WERI-Rb-1 (cell line): ENCODE measurements at regions not wholly inside any gene's neighbourhood (a gene's known extent, or its start where the extent isn't known, plus 50 kb on each side); places are given as distances from the start of the nearest gene placed in this dataset.

Source experiments
- DNase-seq: peaks from one replicate; pipeline ENCODE4 v3.0.0-alpha.2; 2020
- H3K27ac ChIP-seq: fragments of 250-450 bp; sonication (Bioruptor Pico); 2 replicates; pipeline ENCODE4 v1.5.1; 2020; ENCODE audit warnings: mild to moderate bottlenecking, moderate library complexity
- H3K27me3 ChIP-seq: fragments of 250-450 bp; sonication (Bioruptor Pico); 2 replicates; pipeline ENCODE4 v1.5.1; 2021; ENCODE audit warnings: mild to moderate bottlenecking, low read depth, moderate library complexity; ENCODE audit not compliant: insufficient read depth, severe bottlenecking
- H3K36me3 ChIP-seq: fragments of 250-450 bp; sonication (Bioruptor Pico); 2 replicates; pipeline ENCODE4 v1.5.1; 2020; ENCODE audit warnings: mild to moderate bottlenecking, moderate library complexity
- H3K4me3 ChIP-seq: 2 replicates; pipeline ENCODE4 v1.5.1; 2011; ENCODE audit warnings: low read depth, mild to moderate bottlenecking, control low read depth, low read length
- H3K9me3 ChIP-seq: fragments of 250-450 bp; sonication (Bioruptor Pico); 2 replicates; pipeline ENCODE4 v1.5.1; 2021; ENCODE audit warnings: mild to moderate bottlenecking, moderate library complexity; ENCODE audit not compliant: severe bottlenecking
- TF ChIP-seq, protein P1 (sequence below): IDR thresholded peaks from 2 replicates; pipeline ENCODE4 v1.5.1; 2011; ENCODE audit warnings: low read depth, mild to moderate bottlenecking, control low read depth, inconsistent platforms, low read length

- Histone ChIP-seq H3K27me3 (no peaks in the 10 kb centered on the region), H3K4me3 (no peak overlapping the region), H3K9me3 (no peaks in the 10 kb centered on the region), H3K36me3 (no peaks in the 10 kb centered on the region), H3K27ac (no peak overlapping the region)
- DNase-seq = no peak
- TF ChIP-seq, protein P1, sequence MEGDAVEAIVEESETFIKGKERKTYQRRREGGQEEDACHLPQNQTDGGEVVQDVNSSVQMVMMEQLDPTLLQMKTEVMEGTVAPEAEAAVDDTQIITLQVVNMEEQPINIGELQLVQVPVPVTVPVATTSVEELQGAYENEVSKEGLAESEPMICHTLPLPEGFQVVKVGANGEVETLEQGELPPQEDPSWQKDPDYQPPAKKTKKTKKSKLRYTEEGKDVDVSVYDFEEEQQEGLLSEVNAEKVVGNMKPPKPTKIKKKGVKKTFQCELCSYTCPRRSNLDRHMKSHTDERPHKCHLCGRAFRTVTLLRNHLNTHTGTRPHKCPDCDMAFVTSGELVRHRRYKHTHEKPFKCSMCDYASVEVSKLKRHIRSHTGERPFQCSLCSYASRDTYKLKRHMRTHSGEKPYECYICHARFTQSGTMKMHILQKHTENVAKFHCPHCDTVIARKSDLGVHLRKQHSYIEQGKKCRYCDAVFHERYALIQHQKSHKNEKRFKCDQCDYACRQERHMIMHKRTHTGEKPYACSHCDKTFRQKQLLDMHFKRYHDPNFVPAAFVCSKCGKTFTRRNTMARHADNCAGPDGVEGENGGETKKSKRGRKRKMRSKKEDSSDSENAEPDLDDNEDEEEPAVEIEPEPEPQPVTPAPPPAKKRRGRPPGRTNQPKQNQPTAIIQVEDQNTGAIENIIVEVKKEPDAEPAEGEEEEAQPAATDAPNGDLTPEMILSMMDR = no peak
Measured at GRCh38 chr4:83716874-83717273, 181.0 kb downstream of the GPAT3 start.

GRCh38 chr4:83712890-83713289 is 177.0 kb downstream of the GPAT3 start:
- Histone ChIP-seq H3K9me3 (no peaks in the 10 kb centered on the region), H3K4me3 (no peak overlapping the region), H3K36me3 (no peaks in the 10 kb centered on the region), H3K27me3 (no peaks in the 10 kb centered on the region), H3K27ac (no peak overlapping the region)
- no peak for DNase-seq
- TF ChIP-seq, protein P1 = no peak

- no peak overlapping the region for H3K27ac ChIP-seq
- no peaks in the 10 kb centered on the region for H3K27me3 ChIP-seq
- TF ChIP-seq, protein P1 = no peak
- peak; percentile 58 for DNase-seq
- no peaks in the 10 kb centered on the region for H3K9me3 ChIP-seq
- H3K36me3 ChIP-seq = no peaks in the 10 kb centered on the region
- no peak overlapping the region for H3K4me3 ChIP-seq
Measured at GRCh38 chr4:83709627-83710026, 173.7 kb downstream of the GPAT3 start.

DNA sequence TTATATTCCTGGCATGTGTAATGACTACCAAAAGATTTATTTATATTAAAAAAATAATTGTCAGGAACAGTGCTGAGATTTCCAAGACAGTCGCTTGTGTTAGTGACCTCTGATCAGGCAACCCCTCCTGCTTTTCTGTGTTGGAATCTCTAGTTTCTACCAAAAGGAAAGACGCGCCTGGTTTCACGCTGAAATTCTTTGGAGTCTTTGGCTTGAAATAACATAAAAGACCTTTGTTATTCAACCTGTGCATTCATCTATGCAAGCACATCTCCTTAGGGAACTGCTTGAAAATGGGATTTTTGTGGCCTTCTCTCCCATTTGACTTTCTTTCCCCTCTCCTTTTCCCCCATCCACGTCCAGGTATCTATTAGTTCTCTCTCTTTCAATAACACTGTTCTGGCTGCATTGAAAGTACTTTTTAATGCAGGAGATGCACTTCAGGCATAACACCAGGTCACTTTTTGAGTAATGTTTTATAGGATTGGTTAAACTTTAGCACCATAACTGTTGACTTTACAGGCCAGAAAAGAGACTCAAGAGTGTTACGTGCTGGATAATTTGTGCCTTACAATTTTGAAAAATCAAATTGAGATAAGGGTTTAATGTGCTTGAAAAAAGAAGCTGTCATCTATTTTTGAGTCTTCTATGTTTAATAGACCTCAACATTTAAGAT is 172.7 kb downstream of the GPAT3 start:
- H3K27ac ChIP-seq = no peak overlapping the region
- H3K27me3 ChIP-seq = no peaks in the 10 kb centered on the region
- H3K4me3 ChIP-seq = no peak overlapping the region
- no peaks in the 10 kb centered on the region for H3K9me3 ChIP-seq
- no peak for DNase-seq
- H3K36me3 ChIP-seq = no peaks in the 10 kb centered on the region
- TF ChIP-seq, protein P1 = no peak

GRCh38 chr4:83704786-83705185 is 168.9 kb downstream of the GPAT3 start:
- Histone ChIP-seq H3K36me3 (no peaks in the 10 kb centered on the region), H3K9me3 (peaks cover 2% of the 10 kb centered on the region), H3K4me3 (no peak overlapping the region), H3K27me3 (no peaks in the 10 kb centered on the region), H3K27ac (no peak overlapping the region)
- no peak for DNase-seq
- TF ChIP-seq, protein P1 = no peak

DNA sequence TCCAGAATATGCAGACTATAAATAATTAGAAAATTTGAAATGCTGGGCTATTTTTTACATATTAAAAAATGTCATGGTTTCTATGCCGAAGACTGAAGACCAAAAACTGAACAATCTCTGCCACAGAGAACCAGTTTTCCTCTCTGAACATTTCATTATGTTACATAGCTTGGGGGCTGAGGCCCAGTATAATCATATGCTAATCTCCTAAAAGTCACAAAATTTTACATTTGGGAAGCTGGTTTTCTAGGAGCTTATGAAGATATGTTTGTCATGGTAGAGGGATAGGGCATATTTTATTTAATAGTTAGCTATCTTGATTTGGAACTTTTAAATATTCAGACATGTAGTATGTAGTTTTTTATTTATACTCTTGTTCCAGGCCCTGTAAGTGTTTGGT is 167.8 kb downstream of the GPAT3 start:
- TF ChIP-seq, protein P1 = no peak
- DNase-seq = no peak
- Histone ChIP-seq H3K27me3 (no peaks in the 10 kb centered on the region), H3K4me3 (no peak overlapping the region), H3K36me3 (no peaks in the 10 kb centered on the region), H3K27ac (no peak overlapping the region), H3K9me3 (peaks cover 2% of the 10 kb centered on the region)
